RCC 7860 (cell line): ENCODE measurements at regions not wholly inside any gene's neighbourhood (a gene's known extent, or its start where the extent isn't known, plus 50 kb on each side); places are given as distances from the start of the nearest gene placed in this dataset.
A peak's percentile ranks its signal among the peaks of the same experiment; 100 is the strongest.
"Not testable (repeated sequence)": the region's sequence is repeated elsewhere in the genome, so short reads cannot be mapped to it uniquely, and the experiment has no call there.

Source experiments
- DNase-seq: peaks from one replicate; pipeline ENCODE4 v3.0.0-alpha.2; 2015; ENCODE audit warnings: low spot score
- FAIRE-seq: peaks from 2 replicates; lab custom pipeline; 2012; peaks lifted over from hg19 to GRCh38; lab: Jason Lieb, UNC

- FAIRE-seq (no peak), DNase-seq (no peak)
Measured at GRCh38 chr12:30166006-30166795, 382.5 kb upstream of the TMTC1 start.

GRCh38 chr12:30164382-30165318 lies 380.9 kb upstream of the TMTC1 start:
- DNase-seq: no peak
- no peak for FAIRE-seq

- not testable (repeated sequence) for DNase-seq, FAIRE-seq
Measured at GRCh38 chr12:30156833-30157232, 373.1 kb upstream of the TMTC1 start.

GRCh38 chr12:30155001-30155730 lies 371.4 kb upstream of the TMTC1 start:
- FAIRE-seq (no peak), DNase-seq (no peak)

GRCh38 chr12:30153981-30154380 lies 370.2 kb upstream of the TMTC1 start:
- DNase-seq (no peak), FAIRE-seq (no peak)

- FAIRE-seq: no peak
- DNase-seq: no peak
Measured at GRCh38 chr12:30152705-30153104, 369.0 kb upstream of the TMTC1 start.

- FAIRE-seq: no peak
- no peak for DNase-seq
Measured at GRCh38 chr12:30151831-30152230, 368.1 kb upstream of the TMTC1 start.

- DNase-seq (no peak), FAIRE-seq (no peak)
Measured at GRCh38 chr12:30146561-30146960, 362.8 kb upstream of the TMTC1 start.

GRCh38 chr12:30145684-30146032 lies 361.9 kb upstream of the TMTC1 start:
- no peak for FAIRE-seq
- no peak for DNase-seq

GRCh38 chr12:30144777-30145683 lies 361.3 kb upstream of the TMTC1 start:
- no peak for DNase-seq
- no peak for FAIRE-seq

GRCh38 chr12:30142301-30142700 lies 358.6 kb upstream of the TMTC1 start:
- no peak for FAIRE-seq
- no peak for DNase-seq

- FAIRE-seq (no peak), DNase-seq (no peak)
Measured at GRCh38 chr12:30138483-30138882, 354.7 kb upstream of the TMTC1 start.

- FAIRE-seq: no peak
- no peak for DNase-seq
Measured at GRCh38 chr12:30136696-30137095, 353.0 kb upstream of the TMTC1 start.

GRCh38 chr12:30135776-30136175 lies 352.0 kb upstream of the TMTC1 start:
- no peak for FAIRE-seq
- no peak for DNase-seq

GRCh38 chr12:30134229-30134628 lies 350.5 kb upstream of the TMTC1 start:
- DNase-seq: peak; percentile 25
- FAIRE-seq: no peak

GRCh38 chr12:30126944-30127343 lies 343.2 kb upstream of the TMTC1 start:
- FAIRE-seq (no peak), DNase-seq (no peak)

- FAIRE-seq: no peak
Measured at GRCh38 chr12:30120522-30120921, 336.8 kb upstream of the TMTC1 start.

GRCh38 chr12:30117483-30117882 lies 333.7 kb upstream of the TMTC1 start:
- FAIRE-seq: no peak
- no peak for DNase-seq

More at GRCh38 chr12:30120522-30120921, 336.8 kb upstream of the TMTC1 start:
- no peak for DNase-seq

GRCh38 chr12:30111719-30112118 lies 328.0 kb upstream of the TMTC1 start:
- DNase-seq: no peak
- FAIRE-seq: no peak

- no peak for DNase-seq
- FAIRE-seq: no peak
Measured at GRCh38 chr12:30110958-30111586, 327.3 kb upstream of the TMTC1 start.
